RWPE1 (cell line): ENCODE measurements at regions not wholly inside any gene's neighbourhood (a gene's known extent, or its start where the extent isn't known, plus 50 kb on each side); places are given as distances from the start of the nearest gene placed in this dataset.

Source experiments
- CTCF ChIA-PET: fragments of 350-600 bp; sonication (Branson Sonifier 250); formaldehyde crosslinking; extraction: SDS; loops from one replicate; lab custom pipeline; 2021; lab: Yijun Ruan, JAX
- POLR2A ChIA-PET: fragments of 400-600 bp; formaldehyde crosslinking; extraction: SDS; loops from one replicate; lab custom pipeline; 2020; ENCODE audit warnings: antibody characterized with exemption; ENCODE audit not compliant: low non-redundant PET; lab: Yijun Ruan, JAX
- DNase-seq: peaks from one replicate; pipeline ENCODE4 v3.0.0; 2012; ENCODE audit warnings: low spot score
- H3K27ac ChIP-seq: fragments of 450-650 bp; 2 replicates; pipeline ENCODE4 v1.5.1; 2017
- CTCF ChIP-seq: fragments of 450-650 bp; conservative IDR thresholded peaks from 2 replicates; pipeline ENCODE4 v1.5.1; 2017; ENCODE audit warnings: low read depth, mild to moderate bottlenecking

GRCh38 chr7:53311205-53311604 lies 275.8 kb downstream of the POM121L12 start:
- ChIA-PET CTCF (interaction anchor here (0.6 kb wide), 3 partner anchors 15 to 721 kb away, joined by 3 to 6 read pairs (median 3); no protein-coding TSS in a partner anchor), POLR2A (no interaction called here)
- H3K27ac ChIP-seq: no peak overlapping the region
- DNase-seq: no peak
- no peak for TF ChIP-seq CTCF

- ChIA-PET CTCF (interaction anchor here (0.6 kb wide), 1 partner anchor 776 kb away, joined by 3 read pairs; no protein-coding TSS in a partner anchor), POLR2A (no interaction called here)
- DNase-seq: no peak
- TF ChIP-seq CTCF: no peak
- H3K27ac ChIP-seq: no peak overlapping the region
Measured at GRCh38 chr7:53315981-53316380, 280.5 kb downstream of the POM121L12 start.

- POLR2A ChIA-PET: no interaction called here
- CTCF ChIA-PET: interaction anchor here (0.6 kb wide), 1 partner anchor 69 kb away, joined by 3 read pairs; no protein-coding TSS in a partner anchor
- DNase-seq: no peak
- no peak for TF ChIP-seq CTCF
- H3K27ac ChIP-seq: no peak overlapping the region
Measured at GRCh38 chr7:53318566-53318965, 283.1 kb downstream of the POM121L12 start.

- no peak for TF ChIP-seq CTCF
- DNase-seq: no peak
- POLR2A ChIA-PET: no interaction called here
- no peak overlapping the region for H3K27ac ChIP-seq
- CTCF ChIA-PET: no interaction called here
Measured at GRCh38 chr7:53325061-53325460, 289.6 kb downstream of the POM121L12 start.

DNA sequence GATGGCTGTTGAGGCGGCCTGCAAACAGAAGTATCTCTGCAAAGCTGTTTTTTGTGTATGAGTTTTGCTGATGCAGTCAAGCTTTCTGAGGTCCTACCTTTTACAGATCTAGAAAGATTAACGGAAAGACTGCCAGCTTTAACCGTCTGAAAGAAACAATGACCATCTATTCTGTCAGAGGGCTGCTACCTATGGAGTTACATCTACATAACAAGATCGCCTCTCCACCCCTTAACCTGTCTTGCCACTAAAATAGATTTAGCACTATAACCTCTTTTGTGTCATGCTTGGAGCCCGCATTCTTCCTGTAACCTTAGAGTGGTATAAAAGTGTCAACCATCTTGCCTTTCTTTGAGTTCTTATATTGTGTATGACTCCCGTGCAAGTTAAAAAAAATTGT lies 291.2 kb downstream of the POM121L12 start:
- ChIA-PET POLR2A (no interaction called here), CTCF (interaction anchor here (0.7 kb wide), 1 partner anchor 15 kb away, joined by 3 read pairs; no protein-coding TSS in a partner anchor)
- no peak overlapping the region for H3K27ac ChIP-seq
- no peak for TF ChIP-seq CTCF
- no peak for DNase-seq

DNA sequence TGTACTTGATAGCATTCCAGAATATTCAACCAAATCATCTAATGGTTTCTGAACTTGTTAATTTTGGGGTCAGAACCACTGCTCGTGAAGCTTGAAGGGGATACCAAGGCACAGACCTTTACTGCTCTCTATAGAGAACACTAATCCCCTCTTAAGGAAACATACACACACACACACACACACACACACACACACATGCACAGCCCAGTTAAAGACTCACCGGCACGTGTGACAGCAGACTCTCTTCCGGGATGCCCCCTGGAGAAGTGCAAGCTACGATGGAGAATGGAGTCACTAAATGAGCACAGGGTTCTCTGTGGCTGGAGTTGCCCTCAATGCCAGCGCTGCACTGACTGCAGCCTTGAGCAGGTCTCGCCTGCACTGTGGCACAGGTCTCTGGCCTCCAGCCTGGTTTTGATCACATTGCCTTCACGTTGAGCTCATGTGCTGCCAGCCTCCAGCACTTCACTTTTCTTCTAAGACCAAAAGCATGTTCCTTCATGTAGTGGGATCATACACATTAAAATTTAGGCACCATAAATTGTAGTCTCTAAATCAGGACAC lies 300.8 kb downstream of the POM121L12 start:
- TF ChIP-seq CTCF: no peak
- POLR2A ChIA-PET: no interaction called here
- CTCF ChIA-PET: interaction anchor here (0.6 kb wide), 1 partner anchor 99 kb away, joined by 3 read pairs; no protein-coding TSS in a partner anchor
- H3K27ac ChIP-seq: no peak overlapping the region
- no peak for DNase-seq
